ENCODE measurements at regions not wholly inside any gene's neighbourhood (a gene's known extent, or its start where the extent isn't known, plus 50 kb on each side); places are given as distances from the start of the nearest gene placed in this dataset.

DNA sequence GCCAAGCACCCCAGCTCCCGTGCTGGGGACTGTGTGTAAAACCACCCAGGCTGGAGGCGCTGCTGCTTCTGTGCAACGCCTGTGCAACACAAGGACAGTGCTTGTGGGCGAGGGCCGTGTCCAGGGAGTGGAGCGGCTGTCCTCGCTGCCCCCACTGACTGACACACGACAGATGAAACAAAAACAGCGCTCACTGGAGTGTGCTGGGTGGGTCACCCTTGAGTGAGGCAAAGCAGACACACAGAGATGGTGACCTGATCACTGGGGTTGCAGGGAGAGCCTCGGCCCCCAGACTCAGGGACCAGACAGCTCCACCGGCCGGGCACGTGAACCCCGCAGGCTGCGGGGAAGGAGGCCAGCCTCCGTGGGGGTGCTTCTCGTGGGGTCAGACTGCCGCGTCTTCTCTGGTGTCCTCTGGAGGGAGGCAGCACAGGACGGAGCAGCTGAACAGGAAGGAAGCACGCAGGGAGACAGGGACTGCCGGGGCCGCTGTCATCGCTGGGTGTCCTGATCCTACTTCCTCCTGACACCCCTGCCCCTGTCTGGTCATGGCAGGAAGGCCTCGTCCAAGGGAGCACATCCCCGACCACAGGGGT is 75.9 kb upstream of the CST7 start:
- in situ Hi-C loops (cut with MboI; ENCODE audit: low sequenced_read_pairs, unreplicated experiment): no loop called here
- DNase-seq (ENCODE audit: low spot score): no peak
- TF ChIP-seq, protein P1, sequence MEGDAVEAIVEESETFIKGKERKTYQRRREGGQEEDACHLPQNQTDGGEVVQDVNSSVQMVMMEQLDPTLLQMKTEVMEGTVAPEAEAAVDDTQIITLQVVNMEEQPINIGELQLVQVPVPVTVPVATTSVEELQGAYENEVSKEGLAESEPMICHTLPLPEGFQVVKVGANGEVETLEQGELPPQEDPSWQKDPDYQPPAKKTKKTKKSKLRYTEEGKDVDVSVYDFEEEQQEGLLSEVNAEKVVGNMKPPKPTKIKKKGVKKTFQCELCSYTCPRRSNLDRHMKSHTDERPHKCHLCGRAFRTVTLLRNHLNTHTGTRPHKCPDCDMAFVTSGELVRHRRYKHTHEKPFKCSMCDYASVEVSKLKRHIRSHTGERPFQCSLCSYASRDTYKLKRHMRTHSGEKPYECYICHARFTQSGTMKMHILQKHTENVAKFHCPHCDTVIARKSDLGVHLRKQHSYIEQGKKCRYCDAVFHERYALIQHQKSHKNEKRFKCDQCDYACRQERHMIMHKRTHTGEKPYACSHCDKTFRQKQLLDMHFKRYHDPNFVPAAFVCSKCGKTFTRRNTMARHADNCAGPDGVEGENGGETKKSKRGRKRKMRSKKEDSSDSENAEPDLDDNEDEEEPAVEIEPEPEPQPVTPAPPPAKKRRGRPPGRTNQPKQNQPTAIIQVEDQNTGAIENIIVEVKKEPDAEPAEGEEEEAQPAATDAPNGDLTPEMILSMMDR (IDR thresholded peaks at IDR 0.05; ENCODE audit: borderline replicate concordance, control extremely low read depth, extremely low read depth, insufficient read depth, missing control alignments): no peak

DNA sequence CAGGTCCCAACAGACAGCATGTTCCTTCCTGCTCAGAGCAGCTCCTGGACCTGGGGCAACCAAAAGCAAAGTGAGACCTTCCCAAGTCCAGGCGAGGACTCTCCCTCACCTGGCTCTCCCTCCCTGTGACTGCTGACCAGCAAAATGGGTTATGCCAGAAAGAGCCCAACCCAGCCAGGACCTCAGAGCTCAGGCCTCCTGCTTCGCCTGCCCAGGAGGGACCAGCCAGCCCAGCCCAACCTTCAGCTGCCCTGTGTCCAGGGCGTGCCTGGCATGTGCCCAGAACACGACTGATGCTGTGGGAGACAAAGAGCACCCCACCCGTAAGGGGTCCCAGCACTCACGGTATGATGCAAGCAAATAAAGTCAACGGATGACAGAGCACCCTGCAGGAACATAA is 74.0 kb upstream of the CST7 start:
- peak; percentile 10 for DNase-seq (ENCODE audit: low spot score)
- TF ChIP-seq, protein P1 (IDR thresholded peaks at IDR 0.05; ENCODE audit: borderline replicate concordance, control extremely low read depth, extremely low read depth, insufficient read depth, missing control alignments): no peak
- in situ Hi-C loops (cut with MboI; ENCODE audit: low sequenced_read_pairs, unreplicated experiment): no loop called here

DNA sequence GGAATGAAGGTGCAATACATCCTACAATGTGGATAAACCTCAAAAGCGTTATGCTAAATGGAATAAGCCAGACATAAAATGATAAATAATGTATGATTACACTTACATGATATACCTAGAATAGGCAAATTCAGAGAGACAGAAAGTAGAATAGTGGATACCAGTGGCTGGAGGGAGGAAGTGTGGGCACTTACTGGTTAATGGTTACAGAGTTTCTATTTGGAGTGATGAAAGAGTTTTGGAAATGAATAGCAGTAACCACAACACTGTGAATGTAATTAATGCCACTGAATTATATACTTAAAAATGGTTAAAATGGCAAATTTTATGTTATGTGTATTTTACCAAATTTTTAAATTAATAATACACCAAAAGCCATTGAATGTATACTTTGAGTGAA is 71.4 kb upstream of the CST7 start:
- in situ Hi-C loops (cut with MboI; ENCODE audit: low sequenced_read_pairs, unreplicated experiment): no loop called here
- TF ChIP-seq, protein P1 (IDR thresholded peaks at IDR 0.05; ENCODE audit: borderline replicate concordance, control extremely low read depth, extremely low read depth, insufficient read depth, missing control alignments): no peak
- DNase-seq (ENCODE audit: low spot score): no peak

DNA sequence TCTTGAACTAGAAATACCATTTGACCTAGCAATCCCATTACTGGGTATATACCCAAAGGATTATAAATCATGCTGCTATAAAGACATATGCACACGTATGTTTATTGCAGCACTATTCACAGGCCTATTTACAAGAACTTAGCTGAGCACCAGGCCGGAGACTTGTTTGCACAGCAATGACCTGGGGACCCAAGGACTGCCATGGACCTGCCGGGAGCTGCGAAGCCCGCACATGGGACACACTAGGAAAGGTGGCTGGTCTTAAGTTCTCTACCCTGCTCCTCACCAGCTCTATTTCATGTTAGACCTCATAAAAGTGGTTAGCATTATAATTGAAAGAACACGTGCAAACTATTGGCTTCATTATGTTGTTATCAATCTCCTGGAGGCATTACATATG is 70.4 kb upstream of the CST7 start:
- in situ Hi-C loops (cut with MboI; ENCODE audit: low sequenced_read_pairs, unreplicated experiment): no loop called here
- DNase-seq (ENCODE audit: low spot score): peak; percentile 4
- TF ChIP-seq, protein P1 (IDR thresholded peaks at IDR 0.05; ENCODE audit: borderline replicate concordance, control extremely low read depth, extremely low read depth, insufficient read depth, missing control alignments): no peak

DNA sequence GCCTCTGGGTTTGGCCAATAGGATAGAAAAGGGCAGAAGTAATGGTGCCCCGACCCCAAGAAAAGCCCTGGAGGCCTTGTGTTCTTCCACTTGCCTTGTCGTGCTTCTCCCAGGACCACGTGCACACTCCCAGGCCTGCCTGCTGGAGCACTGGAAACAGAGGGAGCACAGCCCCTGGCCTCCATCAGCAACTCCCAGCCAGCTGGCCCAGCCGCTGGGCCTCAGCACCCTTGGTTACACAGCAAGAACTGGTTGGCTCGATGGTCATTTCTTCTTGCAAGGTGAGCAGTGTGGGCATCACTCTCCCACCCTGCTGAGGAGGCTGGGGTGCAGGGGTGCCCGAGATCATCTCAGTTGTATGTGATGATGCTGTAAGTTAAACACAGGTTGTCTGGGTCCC is 69.2 kb upstream of the CST7 start:
- in situ Hi-C loops (cut with MboI; ENCODE audit: low sequenced_read_pairs, unreplicated experiment): no loop called here
- TF ChIP-seq, protein P1 (IDR thresholded peaks at IDR 0.05; ENCODE audit: borderline replicate concordance, control extremely low read depth, extremely low read depth, insufficient read depth, missing control alignments): no peak
- DNase-seq (ENCODE audit: low spot score): no peak

DNA sequence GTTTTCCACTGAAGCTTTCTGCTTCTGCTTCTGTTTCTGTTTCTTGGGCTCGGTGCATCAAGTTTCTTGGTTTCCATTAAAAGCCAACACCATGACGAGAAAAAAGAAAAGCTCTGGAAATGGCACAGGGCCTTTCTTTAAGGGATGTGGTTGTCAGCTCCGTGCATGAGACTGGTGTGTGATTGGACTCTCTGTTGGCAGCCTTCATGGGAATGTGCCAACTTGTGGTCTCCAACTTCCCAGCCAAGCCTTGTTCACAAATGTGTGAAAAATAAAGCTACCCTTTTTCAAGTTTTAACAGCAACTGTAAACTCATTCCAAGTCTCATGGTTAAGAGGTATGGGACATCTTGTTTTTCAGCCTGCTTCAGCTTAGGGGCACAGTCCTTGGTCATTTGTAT is 68.7 kb upstream of the CST7 start:
- TF ChIP-seq, protein P1 (IDR thresholded peaks at IDR 0.05; ENCODE audit: borderline replicate concordance, control extremely low read depth, extremely low read depth, insufficient read depth, missing control alignments): no peak
- in situ Hi-C loops (cut with MboI; ENCODE audit: low sequenced_read_pairs, unreplicated experiment): no loop called here
- no peak for DNase-seq (ENCODE audit: low spot score)

Data from GM13976 (cell line).